IMR-90 (cell line): ENCODE measurements at regions not wholly inside any gene's neighbourhood (a gene's known extent, or its start where the extent isn't known, plus 50 kb on each side); places are given as distances from the start of the nearest gene placed in this dataset.

Experiments
- ATAC-seq: fragments of 200-7000 bp; cut with Tn5 transposase; 2 replicates; pipeline ENCODE4 v1.9.1; 2020; ENCODE audit warnings: low read depth, mild to moderate bottlenecking, moderate library complexity
- BruUV-seq: library from RNA; stranded (reverse); fragments of 400-500 nt; replicated peaks from 2 replicates; lab custom pipeline; 2021; lab: Mats Ljungman, UMichigan
- CTCF ChIA-PET: fragments of 300-600 bp; formaldehyde crosslinking; extraction: SDS; loops from one replicate; lab custom pipeline; 2021; ENCODE audit warnings: antibody characterized with exemption; lab: Yijun Ruan, JAX
- POLR2A ChIA-PET: fragments of 300-600 bp; sonication (Branson Sonifier 250); formaldehyde crosslinking; loops from one replicate; lab custom pipeline; 2022; ENCODE audit warnings: antibody characterized with exemption; ENCODE audit not compliant: unreplicated experiment; lab: Charles Lee
- DNase-seq: peaks from one replicate; pipeline ENCODE4 v3.0.0; 2013
- H2AFZ ChIP-seq: replicated peaks from 2 replicates; pipeline ENCODE3; 2013; ENCODE audit warnings: low read length, mild to moderate bottlenecking; ENCODE audit not compliant: poor library complexity
- H2AK5ac ChIP-seq: 2 replicates; pipeline ENCODE4 v1.6.1; 2013; ENCODE audit warnings: low read depth, low read length, inconsistent platforms
- H2AK9ac ChIP-seq: replicated peaks from 2 replicates; pipeline ENCODE3; 2013; ENCODE audit warnings: mild to moderate bottlenecking, low read depth, low read length, moderate library complexity; ENCODE audit not compliant: poor library complexity
- H2BK120ac ChIP-seq: 2 replicates; pipeline ENCODE4 v1.6.1; 2013; ENCODE audit warnings: low read depth, low read length, inconsistent platforms
- H2BK15ac ChIP-seq: 3 replicates; pipeline ENCODE4 v1.6.1; 2013; ENCODE audit warnings: low read depth, low read length, inconsistent platforms
- H2BK20ac ChIP-seq: 2 replicates; pipeline ENCODE4 v1.6.1; 2013; ENCODE audit warnings: low read depth, mild to moderate bottlenecking, inconsistent platforms, low read length, moderate library complexity
- H2BK5ac ChIP-seq: 2 replicates; pipeline ENCODE4 v1.6.1; 2013; ENCODE audit warnings: mild to moderate bottlenecking, low read depth, low read length, inconsistent platforms; ENCODE audit not compliant: poor library complexity, severe bottlenecking
- H3K14ac ChIP-seq: replicated peaks from 2 replicates; pipeline ENCODE4 v1.6.1; 2013; ENCODE audit warnings: low read depth, low read length, inconsistent platforms
- H3K18ac ChIP-seq: 2 replicates; pipeline ENCODE4 v1.6.1; 2013; ENCODE audit warnings: low read depth, low read length, control low read depth
- H3K23ac ChIP-seq: 2 replicates; pipeline ENCODE4 v1.6.1; 2013; ENCODE audit warnings: low read depth, low read length, inconsistent platforms
- H3K27ac ChIP-seq: 2 replicates; pipeline ENCODE4 v1.5.1; 2013; ENCODE audit warnings: mild to moderate bottlenecking, control low read depth, low read length; ENCODE audit not compliant: insufficient read depth
- H3K27me3 ChIP-seq: 2 replicates; pipeline ENCODE4 v1.6.1; 2013; ENCODE audit warnings: low read length; ENCODE audit not compliant: control insufficient read depth, insufficient read depth
- H3K36me3 ChIP-seq: 2 replicates; pipeline ENCODE4 v1.6.1; 2013; ENCODE audit warnings: low read length, mixed read lengths; ENCODE audit not compliant: control insufficient read depth, insufficient read depth
- H3K4ac ChIP-seq: 2 replicates; pipeline ENCODE4 v1.6.1; 2013; ENCODE audit warnings: low read depth, low read length, inconsistent platforms
- H3K4me1 ChIP-seq: 2 replicates; pipeline ENCODE4 v1.6.1; 2013; ENCODE audit warnings: low read length, mixed read lengths; ENCODE audit not compliant: control insufficient read depth, insufficient read depth
- H3K4me2 ChIP-seq: 2 replicates; pipeline ENCODE4 v1.6.1; 2013; ENCODE audit warnings: low read depth, mild to moderate bottlenecking, control low read depth, low read length, moderate library complexity
- H3K4me3 ChIP-seq: 2 replicates; pipeline ENCODE4 v1.5.1; 2013; ENCODE audit warnings: low read depth, mild to moderate bottlenecking, control low read depth, low read length, moderate library complexity; ENCODE audit not compliant: insufficient read depth
- H3K56ac ChIP-seq: 2 replicates; pipeline ENCODE4 v1.6.1; 2013; ENCODE audit warnings: low read length, inconsistent platforms; ENCODE audit not compliant: insufficient read depth; ENCODE audit errors: extremely low read depth
- H3K79me1 ChIP-seq, 2 experiments: 2 replicates each; pipeline ENCODE4 v1.6.1; 2013; ENCODE audit warnings: low read length in 2 of 2, inconsistent platforms in 1 of 2, low read depth in 1 of 2
- H3K9ac ChIP-seq: 2 replicates; pipeline ENCODE4 v1.6.1; 2013; ENCODE audit warnings: low read depth, low read length, control low read depth
- H3K9me1 ChIP-seq: 2 replicates; pipeline ENCODE4 v1.6.1; 2013; ENCODE audit warnings: low read length, inconsistent platforms; ENCODE audit not compliant: insufficient read depth
- H3K9me3 ChIP-seq: 2 replicates; pipeline ENCODE4 v1.6.1; 2013; ENCODE audit warnings: low read length; ENCODE audit not compliant: control insufficient read depth, insufficient read depth
- H4K20me1 ChIP-seq: 2 replicates; pipeline ENCODE4 v1.6.1; 2013; ENCODE audit warnings: low read length, inconsistent platforms; ENCODE audit not compliant: insufficient read depth
- H4K5ac ChIP-seq: 2 replicates; pipeline ENCODE4 v1.6.1; 2013; ENCODE audit warnings: mild to moderate bottlenecking, low read depth, low read length, control low read depth
- H4K8ac ChIP-seq, 2 experiments: 2 replicates each; pipeline ENCODE4 v1.6.1; 2013; ENCODE audit warnings: low read depth in 2 of 2, low read length in 2 of 2, control low read depth in 1 of 2, inconsistent platforms in 1 of 2
- H4K91ac ChIP-seq: 2 replicates; pipeline ENCODE4 v1.6.1; 2013; ENCODE audit warnings: low read depth, low read length, inconsistent platforms; ENCODE audit not compliant: insufficient read depth
- BHLHE40 ChIP-seq: fragments of 150-350 bp; IDR thresholded peaks from 2 replicates; pipeline ENCODE4 v1.6.1; 2016; ENCODE audit warnings: mild to moderate bottlenecking, low read depth, low read length
- CEBPB ChIP-seq: IDR thresholded peaks from 2 replicates; pipeline ENCODE4 v1.6.1; 2012; ENCODE audit warnings: low read depth, low read length, improper control_type of control experiment
- CHD1 ChIP-seq: IDR thresholded peaks from 2 replicates; pipeline ENCODE4 v1.6.1; 2012; ENCODE audit warnings: low read depth, low read length, improper control_type of control experiment
- FOS ChIP-seq: fragments of 150-350 bp; IDR thresholded peaks from 2 replicates; pipeline ENCODE4 v1.6.1; 2016; ENCODE audit warnings: low read depth, low read length
- MAFK ChIP-seq: IDR thresholded peaks from 2 replicates; pipeline ENCODE4 v1.6.1; 2012; ENCODE audit warnings: low read depth, low read length, improper control_type of control experiment
- MAZ ChIP-seq: IDR thresholded peaks from 2 replicates; pipeline ENCODE4 v1.6.1; 2012; ENCODE audit warnings: low read depth, mild to moderate bottlenecking, low read length, improper control_type of control experiment, moderate library complexity, borderline replicate concordance
- NFE2L2 ChIP-seq: fragments of 150-350 bp; IDR thresholded peaks from 2 replicates; pipeline ENCODE4 v1.6.1; 2016; ENCODE audit warnings: low read depth, mild to moderate bottlenecking, low read length
- RAD21 ChIP-seq: IDR thresholded peaks from 2 replicates; pipeline ENCODE4 v1.6.1; 2012; ENCODE audit warnings: low read length, improper control_type of control experiment
- RFX5 ChIP-seq: IDR thresholded peaks from 2 replicates; pipeline ENCODE4 v1.8.0; 2012; ENCODE audit warnings: low read depth, mild to moderate bottlenecking, low read length, moderate library complexity
- SMC3 ChIP-seq: fragments of 150-350 bp; IDR thresholded peaks from 2 replicates; pipeline ENCODE4 v1.6.1; 2016; ENCODE audit warnings: low read depth, mild to moderate bottlenecking, antibody characterized with exemption, low read length, moderate library complexity
- USF2 ChIP-seq: fragments of 150-350 bp; IDR thresholded peaks from 2 replicates; pipeline ENCODE4 v1.6.1; 2017; ENCODE audit warnings: mild to moderate bottlenecking, antibody characterized with exemption, low read length, low read depth
- WGBS, 2 experiments: methylation state at CpG; one replicate each; pipeline versions ENCODE4 v1.1.5 to v1.1.7; 2013; ENCODE audit warnings: missing lambda C conversion rate in 2 of 2; ENCODE audit not compliant: insufficient read length in 1 of 2; ENCODE audit errors: extremely low coverage in 2 of 2; 5-methylcytosine and 5-hydroxymethylcytosine counted together
- dilution Hi-C: fragments of 300-500 bp; cut with HindIII; formaldehyde crosslinking; loops from one replicate; pipeline ENCODE4 v1.14.3; 2018; ENCODE audit warnings: low sequenced_read_pairs; ENCODE audit not compliant: unreplicated experiment
- in situ Hi-C: fragments of 300-500 bp; cut with MboI; formaldehyde crosslinking; loops from 3 replicates; pipeline ENCODE4 v1.14.3; 2019; ENCODE audit warnings: low sequenced_read_pairs, inconsistent platforms, mixed read lengths
- intact Hi-C: fragments of 100-400 bp; cut with micrococcal nuclease; formaldehyde crosslinking; loops from 2 replicates; pipeline ENCODE4 v1.10.0; 2022

- no CpG with 5 or more reads among the region's 4 CpGs for WGBS, 2 experiments
- dilution Hi-C loops, result no loop called here
- no peak for TF ChIP-seq RAD21
- no peak for TF ChIP-seq MAFK
- TF ChIP-seq CEBPB, result no peak
- no peak for TF ChIP-seq BHLHE40
- TF ChIP-seq NFE2L2, result no peak
- no peak for TF ChIP-seq MAZ
- TF ChIP-seq USF2, result no peak
- TF ChIP-seq FOS, result no peak
- no peak for TF ChIP-seq CHD1
- TF ChIP-seq SMC3, result no peak
- no peak for TF ChIP-seq RFX5
- Histone ChIP-seq H3K36me3 (no peaks in the 10 kb centered on the region), H3K4me1 (no peaks in the 10 kb centered on the region), H3K14ac (no peak overlapping the region), H2BK5ac (no peak overlapping the region), H4K91ac (no peak overlapping the region), H2AK5ac (no peak overlapping the region), H3K9me3 (peaks cover 40% of the 10 kb centered on the region), H2BK15ac (no peak overlapping the region), H2BK20ac (no peak overlapping the region), H3K79me1 (no peaks in the 10 kb centered on the region), H3K18ac (no peak overlapping the region), H2BK120ac (no peak overlapping the region), H3K27ac (no peak overlapping the region), H3K4me2 (no peak overlapping the region), H3K4me3 (no peak overlapping the region), H3K9me1 (no peaks in the 10 kb centered on the region), H4K20me1 (no peaks in the 10 kb centered on the region), H3K4ac (no peak overlapping the region), H3K56ac (no peak overlapping the region), H3K27me3 (no peaks in the 10 kb centered on the region), H3K9ac (no peak overlapping the region), H3K23ac (no peak overlapping the region), H2AFZ (no peak overlapping the region), H4K5ac (no peak overlapping the region), H4K8ac (no peak overlapping the region), H2AK9ac (no peak overlapping the region)
- ATAC-seq (no peak), DNase-seq (no peak)
- intact Hi-C loops, result no loop called here
- BruUV-seq, result no TSS peak
- CTCF ChIA-PET, result no interaction called here
- POLR2A ChIA-PET, result no interaction called here
- in situ Hi-C loops, result no loop called here
These were observed 88.4 kb upstream of the SOX1 start for GRCh38 chr13:111978546-111978945.
